ENCODE measurements at regions not wholly inside any gene's neighbourhood (a gene's known extent, or its start where the extent isn't known, plus 50 kb on each side); places are given as distances from the start of the nearest gene placed in this dataset.

- Histone ChIP-seq H3K79me2 (ENCODE audit: control insufficient read depth in 1 of 2, insufficient read depth in 2 of 2, low read length in 2 of 2) (no peaks in the 10 kb centered on the region), H3K9ac (replicated peaks in 1 of 4; ENCODE audit: extremely low read depth in 1 of 4, low read depth in 3 of 4, low read length in 3 of 4) (no peak overlapping the region), H4K91ac (replicated peaks; ENCODE audit: insufficient read length, low read length) (no peak overlapping the region), H3K56ac (replicated peaks; ENCODE audit: insufficient read length, low read depth, low read length) (no peak overlapping the region), H2BK5ac (ENCODE audit: low read depth, low read length) (no peak overlapping the region), H3K4me1 (replicated peaks in 1 of 4; ENCODE audit: control insufficient read depth in 3 of 4, insufficient read depth in 4 of 4, low read length in 3 of 4) (no peaks in the 10 kb centered on the region), H2AK5ac (ENCODE audit: low read depth, low read length) (no peak overlapping the region), H2BK15ac (ENCODE audit: low read length) (no peak overlapping the region), H2BK120ac (replicated peaks; ENCODE audit: low read depth, low read length) (no peak overlapping the region), H4K8ac (ENCODE audit: extremely low read depth, insufficient read depth, low read length) (no peak overlapping the region), H2AFZ (ENCODE audit: low read length) (no peak overlapping the region), H3K4ac (replicated peaks; ENCODE audit: insufficient read length, low read depth, low read length) (no peak overlapping the region), H3K4me3 (ENCODE audit: extremely low read depth in 1 of 4, insufficient read depth in 2 of 4, low read depth in 3 of 4, low read length in 4 of 4) (no peak overlapping the region), H4K20me1 (replicated peaks in 1 of 2; ENCODE audit: control insufficient read depth in 1 of 2, insufficient read depth in 2 of 2, low read length in 2 of 2) (no peaks in the 10 kb centered on the region), H3K14ac (ENCODE audit: insufficient read length) (no peak overlapping the region), H3K79me1 (ENCODE audit: low read depth, low read length) (no peaks in the 10 kb centered on the region), H2BK20ac (ENCODE audit: low read length) (no peak overlapping the region), H3K27me3 (replicated peaks in 1 of 4; ENCODE audit: control insufficient read depth in 3 of 4, extremely low read depth in 1 of 4, insufficient read depth in 3 of 4, low read length in 3 of 4) (no peaks in the 10 kb centered on the region), H3K27ac (ENCODE audit: low read depth, low read length) (no peak overlapping the region), H3K23ac (ENCODE audit: insufficient read length) (no peak overlapping the region), H3K36me3 (ENCODE audit: control insufficient read depth in 2 of 4, insufficient read depth in 4 of 4, low read length in 3 of 4) (no peaks in the 10 kb centered on the region), H3K23me2 (ENCODE audit: low read depth, low read length) (no peaks in the 10 kb centered on the region), H2BK12ac (ENCODE audit: low read depth, low read length) (no peak overlapping the region), H4K5ac (ENCODE audit: insufficient read length, low read depth, low read length) (no peak overlapping the region), H3K9me3 (ENCODE audit: insufficient read depth in 2 of 2, low read depth in 1 of 2, low read length in 1 of 2) (no peaks in the 10 kb centered on the region), H3K18ac (ENCODE audit: extremely low read depth, low read length) (no peak overlapping the region), H3K4me2 (ENCODE audit: insufficient read depth in 1 of 2, low read depth in 2 of 2, low read length in 2 of 2) (no peak overlapping the region)
- TF ChIP-seq RAD21 (IDR thresholded peaks at IDR 0.05 in 1 of 2, conservative IDR thresholded peaks at IDR 0.05 in 1 of 2; ENCODE audit: low read depth in 2 of 2, low read length in 2 of 2) (no peak), CREB1 (IDR thresholded peaks at IDR 0.05) (no peak), NANOG (IDR thresholded peaks at IDR 0.05; ENCODE audit: insufficient read depth, low read depth, low read length, poor library complexity, severe bottlenecking) (no peak), SAP30 (IDR thresholded peaks at IDR 0.05; ENCODE audit: insufficient read depth, insufficient replicate concordance, low read length) (no peak)
- WGBS, 2 experiments (ENCODE audit: extremely low coverage in 1 of 2, insufficient coverage in 1 of 2, insufficient read length in 1 of 2, insufficient replicate concordance in 2 of 2, low coverage in 1 of 2, low lambda C conversion rate in 2 of 2, missing lambda C conversion rate in 1 of 2): 83% methylated on average over 9 of the region's 9 CpGs; no CpG with 5 or more reads in 1 of the 2 experiments
- DNase-seq (ENCODE audit: low read depth in 1 of 2, low spot score in 2 of 2): no peak
- ChIA-PET CTCF (ENCODE audit: partially characterized antibody) (interaction anchor here (1.1 kb wide), 1 partner anchor 33 kb away, joined by 3 read pairs; no protein-coding TSS in a partner anchor), POLR2A (ENCODE audit: partially characterized antibody) (no interaction called here)
- FAIRE-seq: no peak
Observed at GRCh38 chr1:86245566-86246190, 89.1 kb upstream of the COL24A1 start.

All from H1 (cell line).